ENCODE measurements at regions not wholly inside any gene's neighbourhood (a gene's known extent, or its start where the extent isn't known, plus 50 kb on each side); places are given as distances from the start of the nearest gene placed in this dataset.

GRCh38 chr3:3712971-3713370, 86.3 kb upstream of the LRRN1 start:
- TF ChIP-seq, protein P1, sequence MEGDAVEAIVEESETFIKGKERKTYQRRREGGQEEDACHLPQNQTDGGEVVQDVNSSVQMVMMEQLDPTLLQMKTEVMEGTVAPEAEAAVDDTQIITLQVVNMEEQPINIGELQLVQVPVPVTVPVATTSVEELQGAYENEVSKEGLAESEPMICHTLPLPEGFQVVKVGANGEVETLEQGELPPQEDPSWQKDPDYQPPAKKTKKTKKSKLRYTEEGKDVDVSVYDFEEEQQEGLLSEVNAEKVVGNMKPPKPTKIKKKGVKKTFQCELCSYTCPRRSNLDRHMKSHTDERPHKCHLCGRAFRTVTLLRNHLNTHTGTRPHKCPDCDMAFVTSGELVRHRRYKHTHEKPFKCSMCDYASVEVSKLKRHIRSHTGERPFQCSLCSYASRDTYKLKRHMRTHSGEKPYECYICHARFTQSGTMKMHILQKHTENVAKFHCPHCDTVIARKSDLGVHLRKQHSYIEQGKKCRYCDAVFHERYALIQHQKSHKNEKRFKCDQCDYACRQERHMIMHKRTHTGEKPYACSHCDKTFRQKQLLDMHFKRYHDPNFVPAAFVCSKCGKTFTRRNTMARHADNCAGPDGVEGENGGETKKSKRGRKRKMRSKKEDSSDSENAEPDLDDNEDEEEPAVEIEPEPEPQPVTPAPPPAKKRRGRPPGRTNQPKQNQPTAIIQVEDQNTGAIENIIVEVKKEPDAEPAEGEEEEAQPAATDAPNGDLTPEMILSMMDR (IDR thresholded peaks at IDR 0.05; ENCODE audit: borderline replicate concordance, extremely low read depth, low read length, poor library complexity, severe bottlenecking): no peak
- no peak for TF ChIP-seq EZH2 (IDR thresholded peaks at IDR 0.05; ENCODE audit: borderline replicate concordance, low read depth, low read length, severe bottlenecking)
